ENCODE measurements at regions not wholly inside any gene's neighbourhood (a gene's known extent, or its start where the extent isn't known, plus 50 kb on each side); places are given as distances from the start of the nearest gene placed in this dataset.
"Not testable (repeated sequence)": the region's sequence is repeated elsewhere in the genome, so short reads cannot be mapped to it uniquely, and the experiment has no call there.

- no peak for DNase-seq
Measured at GRCh38 chr13:50464349-50465251, 378.9 kb downstream of the DLEU7 start.

GRCh38 chr13:50466456-50466855 lies 377.0 kb downstream of the DLEU7 start:
- no peak for DNase-seq

GRCh38 chr13:50467156-50468110 lies 376.1 kb downstream of the DLEU7 start:
- DNase-seq: no peak

GRCh38 chr13:50468849-50469669 lies 374.4 kb downstream of the DLEU7 start:
- DNase-seq: no peak

- not testable (repeated sequence) for DNase-seq
Measured at GRCh38 chr13:50473050-50473449, 370.4 kb downstream of the DLEU7 start.

- no peak for DNase-seq
Measured at GRCh38 chr13:50474088-50474662, 369.3 kb downstream of the DLEU7 start.

- no peak for DNase-seq
Measured at GRCh38 chr13:50476577-50477285, 366.8 kb downstream of the DLEU7 start.

GRCh38 chr13:50481936-50482335 lies 361.6 kb downstream of the DLEU7 start:
- DNase-seq: no peak

- DNase-seq: no peak
Measured at GRCh38 chr13:50483416-50483815, 360.1 kb downstream of the DLEU7 start.

GRCh38 chr13:50484472-50485113 lies 358.9 kb downstream of the DLEU7 start:
- no peak for DNase-seq

- DNase-seq: no peak
Measured at GRCh38 chr13:50485979-50486935, 357.2 kb downstream of the DLEU7 start.

GRCh38 chr13:50493683-50494082 lies 349.8 kb downstream of the DLEU7 start:
- DNase-seq: no peak

GRCh38 chr13:50494138-50494537 lies 349.4 kb downstream of the DLEU7 start:
- DNase-seq: no peak

- DNase-seq: not testable (repeated sequence)
Measured at GRCh38 chr13:50503212-50503611, 340.3 kb downstream of the DLEU7 start.

GRCh38 chr13:50509167-50509566 lies 334.3 kb downstream of the DLEU7 start:
- no peak for DNase-seq

GRCh38 chr13:50509771-50510441 lies 333.6 kb downstream of the DLEU7 start:
- no peak for DNase-seq

GRCh38 chr13:50510885-50511545 lies 332.5 kb downstream of the DLEU7 start:
- not testable (repeated sequence) for DNase-seq

- DNase-seq: no peak
Measured at GRCh38 chr13:50511877-50512341, 331.6 kb downstream of the DLEU7 start.

All from cortex of kidney (tissue), 1 donor.